ENCODE measurements at regions not wholly inside any gene's neighbourhood (a gene's known extent, or its start where the extent isn't known, plus 50 kb on each side); places are given as distances from the start of the nearest gene placed in this dataset.

DNA sequence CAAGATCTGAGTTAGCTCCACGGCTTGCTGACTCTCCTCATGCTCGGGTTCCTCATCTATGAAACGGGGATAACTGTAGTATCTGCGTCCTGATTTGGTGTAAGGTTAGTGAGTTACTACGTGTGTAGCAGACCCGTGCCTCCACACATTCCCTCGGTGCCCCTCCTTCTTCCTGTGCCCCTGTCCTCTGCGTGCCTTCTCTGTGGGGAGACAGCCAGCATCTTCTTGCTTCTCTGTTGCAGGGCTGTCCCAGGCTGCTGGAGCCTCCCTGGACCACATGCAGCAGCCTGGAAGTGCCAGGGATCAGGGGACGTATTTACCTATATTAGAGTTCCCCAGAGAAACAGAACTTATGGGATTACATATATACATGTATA lies 93.1 kb upstream of the PRNP start:
- no peaks in the 10 kb centered on the region for H3K36me3 ChIP-seq
- H3K9me3 ChIP-seq, result no peaks in the 10 kb centered on the region
- H3K4me3 ChIP-seq, result no peak overlapping the region
- intact Hi-C loops (cut with DNase I), result loop anchor here (10.0 kb wide), 1 partner anchor 488 kb away; no protein-coding TSS in a partner anchor
- no peak overlapping the region for H3K27ac ChIP-seq
- WGBS, result 49% methylated on average over 9 of the region's 9 CpGs
- no peaks in the 10 kb centered on the region for H3K27me3 ChIP-seq (replicated peaks; ENCODE audit: insufficient read depth)
- no peak for DNase-seq (ENCODE audit: low spot score)
- H3K4me1 ChIP-seq (replicated peaks), result peaks cover 4% of the 10 kb centered on the region
- TF ChIP-seq POLR2A (IDR thresholded peaks at IDR 0.05), result no peak
- TF ChIP-seq POLR2AphosphoS5 (IDR thresholded peaks at IDR 0.05), result no peak
- TF ChIP-seq, protein P1, sequence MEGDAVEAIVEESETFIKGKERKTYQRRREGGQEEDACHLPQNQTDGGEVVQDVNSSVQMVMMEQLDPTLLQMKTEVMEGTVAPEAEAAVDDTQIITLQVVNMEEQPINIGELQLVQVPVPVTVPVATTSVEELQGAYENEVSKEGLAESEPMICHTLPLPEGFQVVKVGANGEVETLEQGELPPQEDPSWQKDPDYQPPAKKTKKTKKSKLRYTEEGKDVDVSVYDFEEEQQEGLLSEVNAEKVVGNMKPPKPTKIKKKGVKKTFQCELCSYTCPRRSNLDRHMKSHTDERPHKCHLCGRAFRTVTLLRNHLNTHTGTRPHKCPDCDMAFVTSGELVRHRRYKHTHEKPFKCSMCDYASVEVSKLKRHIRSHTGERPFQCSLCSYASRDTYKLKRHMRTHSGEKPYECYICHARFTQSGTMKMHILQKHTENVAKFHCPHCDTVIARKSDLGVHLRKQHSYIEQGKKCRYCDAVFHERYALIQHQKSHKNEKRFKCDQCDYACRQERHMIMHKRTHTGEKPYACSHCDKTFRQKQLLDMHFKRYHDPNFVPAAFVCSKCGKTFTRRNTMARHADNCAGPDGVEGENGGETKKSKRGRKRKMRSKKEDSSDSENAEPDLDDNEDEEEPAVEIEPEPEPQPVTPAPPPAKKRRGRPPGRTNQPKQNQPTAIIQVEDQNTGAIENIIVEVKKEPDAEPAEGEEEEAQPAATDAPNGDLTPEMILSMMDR (IDR thresholded peaks at IDR 0.05), result no peak

DNA sequence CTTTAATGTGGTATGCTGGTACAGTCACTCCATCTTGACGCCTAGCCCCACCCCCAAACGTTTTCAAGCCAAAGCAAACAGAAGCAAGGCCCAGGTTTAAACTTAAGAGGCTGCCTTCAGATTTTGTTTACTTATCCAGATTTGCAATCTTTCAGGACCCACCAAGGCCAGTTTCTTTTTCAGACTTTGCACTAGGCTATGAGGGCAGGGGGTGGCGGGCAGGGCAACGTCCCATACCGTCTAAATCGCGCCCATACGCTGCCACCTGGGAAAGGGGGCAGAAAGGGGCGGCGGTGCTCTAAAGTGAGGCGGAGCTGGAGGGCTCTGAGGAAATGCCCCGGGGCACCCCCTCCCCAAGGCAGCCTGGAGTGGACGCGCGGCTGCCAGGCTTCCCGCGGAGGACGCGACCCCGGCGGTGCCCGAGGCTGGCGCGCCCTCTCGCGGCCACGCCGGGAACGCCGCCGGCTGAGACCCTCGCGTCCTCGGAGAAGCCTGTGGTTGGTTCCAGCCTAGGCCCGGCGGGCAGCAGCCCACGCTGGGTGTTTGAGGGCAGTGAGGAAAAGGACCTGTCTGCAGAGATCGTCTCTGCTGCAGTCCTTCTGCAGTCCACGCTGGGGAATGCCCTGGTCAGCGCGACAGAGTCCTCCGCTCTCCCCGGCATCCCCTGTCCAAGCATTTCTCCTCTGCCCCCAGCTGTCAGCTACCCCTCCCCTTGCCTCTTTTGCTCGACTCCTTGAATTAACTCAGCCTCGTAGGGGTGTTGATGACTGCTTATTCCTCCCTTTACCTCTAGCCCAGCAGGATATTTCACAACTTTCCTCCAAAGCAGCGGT lies 93.7 kb upstream of the PRNP start:
- Histone ChIP-seq H3K4me1 (replicated peaks) (peaks cover 4% of the 10 kb centered on the region), H3K27ac (no peak overlapping the region), H3K4me3 (peak overlapping the region; percentile 20 to 26), H3K36me3 (no peaks in the 10 kb centered on the region), H3K9me3 (no peaks in the 10 kb centered on the region), H3K27me3 (replicated peaks; ENCODE audit: insufficient read depth) (no peaks in the 10 kb centered on the region)
- intact Hi-C loops (cut with DNase I), result loop anchor here (10.0 kb wide), 1 partner anchor 488 kb away; no protein-coding TSS in a partner anchor
- DNase-seq (ENCODE audit: low spot score), result no peak
- TF ChIP-seq, protein P1 (IDR thresholded peaks at IDR 0.05), result peak; percentile 79 to 92 (median 82)
- TF ChIP-seq POLR2A (IDR thresholded peaks at IDR 0.05), result no peak
- 7% methylated on average over 44 of the region's 46 CpGs for WGBS

DNA sequence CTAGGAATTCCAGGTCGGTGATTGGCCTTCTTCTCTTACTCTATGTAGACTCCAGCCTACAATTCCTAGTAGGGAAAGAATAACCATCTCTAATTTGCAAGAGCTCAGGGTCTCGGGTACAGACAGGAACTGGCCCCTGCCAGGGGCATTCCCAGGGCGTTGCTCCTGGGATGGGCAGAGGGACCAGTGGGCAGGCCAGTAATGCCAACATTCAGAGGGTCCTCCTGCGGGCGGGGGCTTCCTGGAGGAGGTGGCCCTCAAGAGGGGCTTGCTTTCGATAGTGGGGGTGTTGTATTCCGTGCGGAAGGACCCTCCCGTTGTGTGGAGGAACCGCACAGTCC lies 94.3 kb upstream of the PRNP start:
- no peak for DNase-seq (ENCODE audit: low spot score)
- Histone ChIP-seq H3K9me3 (no peaks in the 10 kb centered on the region), H3K4me3 (no peak overlapping the region), H3K36me3 (no peaks in the 10 kb centered on the region), H3K27ac (no peak overlapping the region), H3K4me1 (replicated peaks) (peaks cover 4% of the 10 kb centered on the region), H3K27me3 (replicated peaks; ENCODE audit: insufficient read depth) (no peaks in the 10 kb centered on the region)
- TF ChIP-seq POLR2AphosphoS5 (IDR thresholded peaks at IDR 0.05) (no peak), POLR2A (IDR thresholded peaks at IDR 0.05) (no peak)
- TF ChIP-seq, protein P1 (IDR thresholded peaks at IDR 0.05), result no peak
- intact Hi-C loops (cut with DNase I), result loop anchor here (10.0 kb wide), 1 partner anchor 487 kb away; no protein-coding TSS in a partner anchor
- 33% methylated on average over 10 of the region's 10 CpGs for WGBS

DNA sequence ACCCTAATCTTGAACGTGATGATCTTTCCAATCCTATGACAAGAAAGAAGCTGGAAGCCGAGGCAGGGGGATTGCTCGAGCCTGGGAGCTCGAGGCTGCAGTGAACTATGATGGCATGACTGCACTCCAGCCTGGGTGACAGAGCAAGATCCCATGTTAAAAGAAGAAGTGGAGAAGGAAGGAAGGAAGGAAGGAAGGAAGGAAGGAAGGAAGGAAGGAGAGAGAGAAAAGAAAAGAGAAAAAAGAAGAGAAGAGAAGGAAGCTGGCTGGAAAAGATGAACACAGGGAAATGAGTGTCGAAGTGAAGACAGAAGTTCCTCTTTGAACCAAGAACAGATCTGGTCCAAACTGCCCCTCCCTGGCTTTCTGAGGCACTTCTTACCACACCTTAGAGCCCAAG lies 100.5 kb upstream of the PRNP start:
- intact Hi-C loops (cut with DNase I), result no loop called here
- H3K36me3 ChIP-seq, result no peaks in the 10 kb centered on the region
- H3K27me3 ChIP-seq (replicated peaks; ENCODE audit: insufficient read depth), result no peaks in the 10 kb centered on the region
- no peak overlapping the region for H3K27ac ChIP-seq
- WGBS, result 88% methylated on average over 5 of the region's 5 CpGs
- no peaks in the 10 kb centered on the region for H3K4me1 ChIP-seq (replicated peaks)
- no peak for DNase-seq (ENCODE audit: low spot score)
- TF ChIP-seq, protein P1 (IDR thresholded peaks at IDR 0.05), result no peak
- no peak for TF ChIP-seq POLR2AphosphoS5 (IDR thresholded peaks at IDR 0.05)
- no peak for TF ChIP-seq POLR2A (IDR thresholded peaks at IDR 0.05)
- H3K9me3 ChIP-seq, result no peaks in the 10 kb centered on the region
- no peak overlapping the region for H3K4me3 ChIP-seq
